Fibroblast of lung (primary cell): ENCODE measurements at regions not wholly inside any gene's neighbourhood (a gene's known extent, or its start where the extent isn't known, plus 50 kb on each side); places are given as distances from the start of the nearest gene placed in this dataset.

Experiments
- DNase-seq, 2 donors: peaks; one replicate each; pipeline versions ENCODE4 v3.0.0 to v3.0.0-alpha.2; 2010; ENCODE audit warnings: low read depth in 2 of 2
- H2AFZ ChIP-seq: 2 replicates; pipeline ENCODE4 v1.5.1; 2012; ENCODE audit warnings: low read length, control low read depth, inconsistent platforms
- H3K27ac ChIP-seq: 2 replicates; pipeline ENCODE4 v1.5.1; 2011; ENCODE audit warnings: low read length, control low read depth; ENCODE audit not compliant: insufficient read depth
- H3K27me3 ChIP-seq: 2 replicates; pipeline ENCODE4 v1.5.1; 2011; ENCODE audit warnings: mild to moderate bottlenecking, low read length; ENCODE audit not compliant: control insufficient read depth, insufficient read depth
- H3K36me3 ChIP-seq: 2 replicates; pipeline ENCODE4 v1.5.1; 2011; ENCODE audit warnings: low read length; ENCODE audit not compliant: control insufficient read depth, insufficient read depth
- H3K4me1 ChIP-seq: 2 replicates; pipeline ENCODE4 v1.5.1; 2011; ENCODE audit warnings: low read length; ENCODE audit not compliant: control insufficient read depth, insufficient read depth; ENCODE audit errors: extremely low read depth
- H3K4me2 ChIP-seq: 2 replicates; pipeline ENCODE4 v1.5.1; 2011; ENCODE audit warnings: low read length, control low read depth; ENCODE audit not compliant: insufficient read depth; ENCODE audit errors: extremely low read depth
- H3K4me3 ChIP-seq, 4 experiments: fragments of 200-600 bp in 1 of 4; sonication (generic) in 1 of 4; replicated peaks in 1 of 4; 2 replicates each; pipeline ENCODE4 v1.5.1; 2011 to 2016; ENCODE audit warnings: low read length in 4 of 4, low read depth in 3 of 4, mild to moderate bottlenecking in 3 of 4, control low read depth in 2 of 4, inconsistent platforms in 1 of 4, mixed read lengths in 1 of 4; ENCODE audit not compliant: insufficient read depth in 1 of 4; ENCODE audit errors: control extremely low read depth in 1 of 4
- H3K79me2 ChIP-seq: 2 replicates; pipeline ENCODE4 v1.5.1; 2012; ENCODE audit warnings: mild to moderate bottlenecking, low read length, inconsistent platforms; ENCODE audit not compliant: control insufficient read depth, insufficient read depth
- H3K9ac ChIP-seq: 2 replicates; pipeline ENCODE4 v1.5.1; 2011; ENCODE audit warnings: mild to moderate bottlenecking, low read length, control low read depth; ENCODE audit not compliant: insufficient read depth
- H3K9me3 ChIP-seq: 2 replicates; pipeline ENCODE4 v1.5.1; 2012; ENCODE audit warnings: low read depth, low read length; ENCODE audit not compliant: control insufficient read depth, insufficient read depth
- H4K20me1 ChIP-seq: 2 replicates; pipeline ENCODE4 v1.5.1; 2011; ENCODE audit warnings: low read length; ENCODE audit not compliant: control insufficient read depth, insufficient read depth; ENCODE audit errors: extremely low read depth
- EZH2 ChIP-seq: IDR thresholded peaks from 2 replicates; pipeline ENCODE4 v1.5.1; 2012; ENCODE audit warnings: low read length, control low read depth, mild to moderate bottlenecking; ENCODE audit errors: missing control alignments
- TF ChIP-seq, protein P1 (sequence below), 2 donors: IDR thresholded peaks in 1 of 2; conservative IDR thresholded peaks in 1 of 2; 1 replicate in 1 of 2; 2 replicates in 1 of 2; pipeline ENCODE4 v1.5.1; 2011 to 2012; ENCODE audit warnings: low read length in 2 of 2, control low read depth in 1 of 2, inconsistent platforms in 1 of 2, low read depth in 1 of 2, mild to moderate bottlenecking in 1 of 2

DNA sequence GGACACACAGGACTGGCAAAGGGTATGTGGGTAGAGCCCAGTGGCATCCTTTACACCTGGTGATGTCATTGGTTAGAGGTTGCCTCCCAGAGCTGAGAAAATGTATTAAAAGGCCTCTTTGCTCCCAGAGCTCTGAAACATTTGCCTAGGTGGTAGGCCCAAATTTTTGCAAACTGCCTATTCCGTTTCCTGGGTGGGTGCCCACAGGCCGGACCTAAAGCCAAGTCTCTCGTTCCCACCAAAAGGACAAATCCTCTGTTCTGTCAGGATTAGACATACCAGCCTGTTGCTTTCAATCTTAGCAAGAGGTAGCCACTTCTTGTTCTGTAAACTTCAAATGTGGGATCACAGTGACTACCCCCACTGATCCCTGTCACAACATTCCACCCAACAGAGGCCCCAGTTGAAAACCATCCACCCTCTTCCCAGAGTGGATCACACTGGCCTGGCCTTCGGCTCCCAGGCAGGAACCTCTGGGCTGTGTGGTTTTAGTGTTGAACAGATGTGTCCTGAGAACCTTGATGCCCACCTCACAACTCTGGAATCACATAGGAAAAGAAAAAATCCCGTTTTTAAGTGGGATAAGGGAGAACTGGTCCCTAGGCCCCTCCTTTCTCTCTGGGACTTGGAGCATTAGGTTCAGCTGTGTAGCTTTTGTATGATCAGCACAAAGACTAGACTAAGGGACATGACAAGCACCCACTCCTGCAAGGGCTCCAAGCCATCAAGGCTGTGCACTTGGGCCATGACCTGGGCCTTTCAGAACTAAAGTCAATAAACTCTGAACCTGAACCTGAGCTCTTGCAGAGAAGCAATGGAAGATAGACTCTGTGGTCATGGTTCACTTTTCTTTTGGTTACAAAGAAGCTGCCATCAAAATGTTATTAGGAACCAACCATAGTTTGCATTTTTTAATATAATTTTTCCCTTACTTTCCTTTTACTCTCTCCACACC, 211.3 kb downstream of the CYP26B1 start:
- Histone ChIP-seq H2AFZ (no peak overlapping the region), H3K27me3 (no peaks in the 10 kb centered on the region), H3K4me3 (no peak overlapping the region), H3K79me2 (no peaks in the 10 kb centered on the region), H3K36me3 (no peaks in the 10 kb centered on the region), H3K4me1 (peaks cover 2% of the 10 kb centered on the region), H3K9ac (no peak overlapping the region), H3K27ac (no peak overlapping the region), H3K4me2 (no peak overlapping the region), H3K9me3 (no peaks in the 10 kb centered on the region), H4K20me1 (no peaks in the 10 kb centered on the region)
- TF ChIP-seq EZH2: no peak
- TF ChIP-seq, protein P1, sequence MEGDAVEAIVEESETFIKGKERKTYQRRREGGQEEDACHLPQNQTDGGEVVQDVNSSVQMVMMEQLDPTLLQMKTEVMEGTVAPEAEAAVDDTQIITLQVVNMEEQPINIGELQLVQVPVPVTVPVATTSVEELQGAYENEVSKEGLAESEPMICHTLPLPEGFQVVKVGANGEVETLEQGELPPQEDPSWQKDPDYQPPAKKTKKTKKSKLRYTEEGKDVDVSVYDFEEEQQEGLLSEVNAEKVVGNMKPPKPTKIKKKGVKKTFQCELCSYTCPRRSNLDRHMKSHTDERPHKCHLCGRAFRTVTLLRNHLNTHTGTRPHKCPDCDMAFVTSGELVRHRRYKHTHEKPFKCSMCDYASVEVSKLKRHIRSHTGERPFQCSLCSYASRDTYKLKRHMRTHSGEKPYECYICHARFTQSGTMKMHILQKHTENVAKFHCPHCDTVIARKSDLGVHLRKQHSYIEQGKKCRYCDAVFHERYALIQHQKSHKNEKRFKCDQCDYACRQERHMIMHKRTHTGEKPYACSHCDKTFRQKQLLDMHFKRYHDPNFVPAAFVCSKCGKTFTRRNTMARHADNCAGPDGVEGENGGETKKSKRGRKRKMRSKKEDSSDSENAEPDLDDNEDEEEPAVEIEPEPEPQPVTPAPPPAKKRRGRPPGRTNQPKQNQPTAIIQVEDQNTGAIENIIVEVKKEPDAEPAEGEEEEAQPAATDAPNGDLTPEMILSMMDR (conservative IDR thresholded peaks at IDR 0.05 in 1 of 2, IDR thresholded peaks at IDR 0.05 in 1 of 2; ENCODE audit: low read depth in 1 of 2, low read length in 2 of 2): no peak
- no peak for DNase-seq

GRCh38 chr2:71935262-71935848, 212.3 kb downstream of the CYP26B1 start:
- H3K79me2 ChIP-seq: no peaks in the 10 kb centered on the region
- H2AFZ ChIP-seq: no peak overlapping the region
- no peaks in the 10 kb centered on the region for H3K27me3 ChIP-seq
- DNase-seq: peak; percentile 15 to 67
- H3K36me3 ChIP-seq: no peaks in the 10 kb centered on the region
- no peaks in the 10 kb centered on the region for H4K20me1 ChIP-seq
- H3K9me3 ChIP-seq: no peaks in the 10 kb centered on the region
- no peak overlapping the region for H3K4me3 ChIP-seq
- peak overlapping the region; percentile 8 for H3K27ac ChIP-seq
- H3K4me1 ChIP-seq: peaks cover 2% of the 10 kb centered on the region
- no peak for TF ChIP-seq EZH2
- TF ChIP-seq, protein P1 (conservative IDR thresholded peaks at IDR 0.05 in 1 of 2, IDR thresholded peaks at IDR 0.05 in 1 of 2; ENCODE audit: low read depth in 1 of 2, low read length in 2 of 2): no peak
- no peak overlapping the region for H3K9ac ChIP-seq
- H3K4me2 ChIP-seq: no peak overlapping the region

DNA sequence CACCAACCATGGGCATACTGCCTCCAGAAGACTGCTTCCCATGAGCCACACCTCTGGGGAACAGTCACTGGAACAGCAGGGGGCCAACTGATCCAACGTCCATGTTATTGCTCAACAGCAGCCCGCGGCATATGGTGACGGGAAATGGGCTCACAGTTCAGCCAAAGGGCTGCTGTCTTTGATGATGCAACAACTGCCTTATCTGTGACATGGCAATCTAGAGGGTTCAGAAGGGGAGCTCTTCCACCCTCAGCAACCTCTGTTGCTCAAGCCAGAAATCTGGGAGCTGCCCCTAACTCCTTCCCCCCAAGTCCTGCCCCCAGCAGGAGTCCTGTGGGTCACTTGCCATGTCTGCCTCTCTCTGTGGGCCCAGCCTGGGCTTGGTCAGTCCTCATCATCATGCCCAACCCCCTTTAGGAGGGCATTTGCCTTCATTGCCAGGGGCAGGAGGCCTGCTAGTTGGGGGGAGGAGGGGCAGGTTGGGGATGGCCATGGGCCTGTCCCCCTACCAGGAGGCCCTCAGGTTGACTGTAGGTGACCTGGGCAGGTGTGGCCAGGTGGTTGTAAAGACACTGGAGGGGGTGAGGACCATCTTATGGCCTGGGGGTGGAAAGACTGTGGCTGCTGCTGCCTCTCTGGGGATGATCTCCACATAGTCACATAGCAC, 212.9 kb downstream of the CYP26B1 start:
- no peak overlapping the region for H3K4me3 ChIP-seq
- peak overlapping the region; percentile 8 for H3K27ac ChIP-seq
- no peak overlapping the region for H2AFZ ChIP-seq
- H3K4me2 ChIP-seq: no peak overlapping the region
- no peaks in the 10 kb centered on the region for H4K20me1 ChIP-seq
- H3K27me3 ChIP-seq: no peaks in the 10 kb centered on the region
- no peak overlapping the region for H3K9ac ChIP-seq
- peak; percentile 39 to 46 for DNase-seq
- H3K36me3 ChIP-seq: no peaks in the 10 kb centered on the region
- no peaks in the 10 kb centered on the region for H3K9me3 ChIP-seq
- no peak for TF ChIP-seq EZH2
- TF ChIP-seq, protein P1 (conservative IDR thresholded peaks at IDR 0.05 in 1 of 2, IDR thresholded peaks at IDR 0.05 in 1 of 2; ENCODE audit: low read depth in 1 of 2, low read length in 2 of 2): no peak
- H3K4me1 ChIP-seq: peaks cover 2% of the 10 kb centered on the region
- no peaks in the 10 kb centered on the region for H3K79me2 ChIP-seq
